Prostate gland (tissue), 2 donors: ENCODE measurements at regions not wholly inside any gene's neighbourhood (a gene's known extent, or its start where the extent isn't known, plus 50 kb on each side); places are given as distances from the start of the nearest gene placed in this dataset.

Source experiments
- POLR2A ChIP-seq: fragments of 450-650 bp; IDR thresholded peaks from one replicate; pipeline ENCODE4 v1.6.1; 2016; ENCODE audit warnings: antibody characterized with exemption, mild to moderate bottlenecking
- POLR2AphosphoS5 ChIP-seq: sonication (generic); formaldehyde crosslinking; IDR thresholded peaks from one replicate; pipeline ENCODE4 v1.6.1; 2017; ENCODE audit warnings: antibody characterized with exemption
- TF ChIP-seq, protein P1 (sequence below), 4 experiments: fragments of 200-600 bp in 2 of 4; fragments of 450-650 bp in 2 of 4; sonication (generic) in 2 of 4; IDR thresholded peaks; 1 replicate in 3 of 4; 2 replicates in 1 of 4; pipeline ENCODE4 v1.5.1; 2016 to 2019; ENCODE audit warnings: antibody characterized with exemption in 4 of 4, mild to moderate bottlenecking in 2 of 4, moderate library complexity in 2 of 4

GRCh38 chr4:83959160-83959559 lies 423.3 kb downstream of the GPAT3 start:
- TF ChIP-seq, protein P1, sequence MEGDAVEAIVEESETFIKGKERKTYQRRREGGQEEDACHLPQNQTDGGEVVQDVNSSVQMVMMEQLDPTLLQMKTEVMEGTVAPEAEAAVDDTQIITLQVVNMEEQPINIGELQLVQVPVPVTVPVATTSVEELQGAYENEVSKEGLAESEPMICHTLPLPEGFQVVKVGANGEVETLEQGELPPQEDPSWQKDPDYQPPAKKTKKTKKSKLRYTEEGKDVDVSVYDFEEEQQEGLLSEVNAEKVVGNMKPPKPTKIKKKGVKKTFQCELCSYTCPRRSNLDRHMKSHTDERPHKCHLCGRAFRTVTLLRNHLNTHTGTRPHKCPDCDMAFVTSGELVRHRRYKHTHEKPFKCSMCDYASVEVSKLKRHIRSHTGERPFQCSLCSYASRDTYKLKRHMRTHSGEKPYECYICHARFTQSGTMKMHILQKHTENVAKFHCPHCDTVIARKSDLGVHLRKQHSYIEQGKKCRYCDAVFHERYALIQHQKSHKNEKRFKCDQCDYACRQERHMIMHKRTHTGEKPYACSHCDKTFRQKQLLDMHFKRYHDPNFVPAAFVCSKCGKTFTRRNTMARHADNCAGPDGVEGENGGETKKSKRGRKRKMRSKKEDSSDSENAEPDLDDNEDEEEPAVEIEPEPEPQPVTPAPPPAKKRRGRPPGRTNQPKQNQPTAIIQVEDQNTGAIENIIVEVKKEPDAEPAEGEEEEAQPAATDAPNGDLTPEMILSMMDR (IDR thresholded peaks at IDR 0.05), result no peak
- TF ChIP-seq POLR2A (no peak), POLR2AphosphoS5 (no peak)
